Smooth muscle cell (in vitro differentiated cells): ENCODE measurements at regions not wholly inside any gene's neighbourhood (a gene's known extent, or its start where the extent isn't known, plus 50 kb on each side); places are given as distances from the start of the nearest gene placed in this dataset.

Experiments used
- DNase-seq: peaks from one replicate; lab custom pipeline; 2025; ENCODE audit not compliant: unreplicated experiment; lab: John Stamatoyannopoulos, UW
- H2AFZ ChIP-seq: fragments of 200-600 bp; sonication (generic); 2 replicates; pipeline ENCODE4 v1.6.0; 2016; ENCODE audit warnings: antibody characterized with exemption, low read depth, mild to moderate bottlenecking
- H3F3A ChIP-seq: fragments of 200-600 bp; sonication (generic); 2 replicates; pipeline ENCODE4 v1.6.0; 2017; ENCODE audit warnings: antibody characterized with exemption, low read depth
- H3K27ac ChIP-seq: fragments of 200-600 bp; sonication (generic); 2 replicates; pipeline ENCODE4 v1.5.1; 2016; ENCODE audit warnings: low read depth, mild to moderate bottlenecking
- H3K27me3 ChIP-seq: fragments of 200-600 bp; sonication (generic); 2 replicates; pipeline ENCODE4 v1.6.1; 2016; ENCODE audit warnings: low read depth, mild to moderate bottlenecking
- H3K36me3 ChIP-seq: fragments of 200-600 bp; sonication (generic); 2 replicates; pipeline ENCODE4 v1.5.1; 2016; ENCODE audit warnings: low read depth
- H3K4me1 ChIP-seq: fragments of 200-600 bp; sonication (generic); 2 replicates; pipeline ENCODE4 v1.5.1; 2016; ENCODE audit warnings: low read depth
- H3K4me2 ChIP-seq: fragments of 200-600 bp; sonication (generic); 2 replicates; pipeline ENCODE4 v1.6.0; 2016; ENCODE audit warnings: mild to moderate bottlenecking
- H3K4me3 ChIP-seq: fragments of 200-600 bp; sonication (generic); 2 replicates; pipeline ENCODE4 v1.5.1; 2016; ENCODE audit warnings: mild to moderate bottlenecking
- H3K79me2 ChIP-seq: fragments of 200-600 bp; sonication (generic); 2 replicates; pipeline ENCODE4 v1.6.0; 2016; ENCODE audit warnings: low read depth, mild to moderate bottlenecking
- H3K9ac ChIP-seq: fragments of 200-600 bp; sonication (generic); 2 replicates; pipeline ENCODE4 v1.6.0; 2016; ENCODE audit warnings: low read depth
- H3K9me3 ChIP-seq: fragments of 200-600 bp; sonication (generic); replicated peaks from 2 replicates; pipeline ENCODE4 v1.5.1; 2016; ENCODE audit warnings: low read depth
- H4K20me1 ChIP-seq: fragments of 200-600 bp; sonication (generic); 2 replicates; pipeline ENCODE4 v1.6.0; 2016; ENCODE audit warnings: low read depth
- WGBS: methylation state at CpG from one replicate; pipeline ENCODE4 v1.1.7; 2016; ENCODE audit warnings: low lambda C conversion rate; 5-methylcytosine and 5-hydroxymethylcytosine counted together
- TF ChIP-seq, protein P1 (sequence below): fragments of 200-600 bp; sonication (generic); IDR thresholded peaks from 2 replicates; pipeline ENCODE4 v1.5.1; 2017; ENCODE audit warnings: borderline replicate concordance, mild to moderate bottlenecking, antibody characterized with exemption; ENCODE audit not compliant: insufficient read depth, poor library complexity, severe bottlenecking

DNA sequence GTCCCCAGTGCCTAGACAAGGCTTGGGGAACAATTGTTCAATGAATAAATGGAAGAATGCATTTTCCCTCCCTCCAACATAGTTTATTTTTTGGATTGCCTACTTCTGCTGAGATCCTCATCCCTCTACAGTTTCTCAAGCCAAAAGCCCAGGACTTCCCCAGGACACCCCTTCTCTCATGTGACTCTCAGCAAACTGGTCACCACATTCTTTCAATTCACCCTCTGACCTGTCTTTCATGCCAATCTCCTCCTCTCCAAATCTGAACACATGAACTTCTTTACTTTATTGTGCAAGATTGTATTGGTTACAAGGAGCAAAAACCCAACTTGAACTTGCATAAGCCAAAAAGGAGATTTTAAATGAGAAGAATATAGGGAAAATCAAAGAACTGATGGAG is 103.2 kb upstream of the JUN start:
- H3K4me3 ChIP-seq, result no peak overlapping the region
- no peak overlapping the region for H3K27ac ChIP-seq
- H2AFZ ChIP-seq, result no peak overlapping the region
- no peak overlapping the region for H3K9ac ChIP-seq
- DNase-seq, result no peak
- TF ChIP-seq, protein P1, sequence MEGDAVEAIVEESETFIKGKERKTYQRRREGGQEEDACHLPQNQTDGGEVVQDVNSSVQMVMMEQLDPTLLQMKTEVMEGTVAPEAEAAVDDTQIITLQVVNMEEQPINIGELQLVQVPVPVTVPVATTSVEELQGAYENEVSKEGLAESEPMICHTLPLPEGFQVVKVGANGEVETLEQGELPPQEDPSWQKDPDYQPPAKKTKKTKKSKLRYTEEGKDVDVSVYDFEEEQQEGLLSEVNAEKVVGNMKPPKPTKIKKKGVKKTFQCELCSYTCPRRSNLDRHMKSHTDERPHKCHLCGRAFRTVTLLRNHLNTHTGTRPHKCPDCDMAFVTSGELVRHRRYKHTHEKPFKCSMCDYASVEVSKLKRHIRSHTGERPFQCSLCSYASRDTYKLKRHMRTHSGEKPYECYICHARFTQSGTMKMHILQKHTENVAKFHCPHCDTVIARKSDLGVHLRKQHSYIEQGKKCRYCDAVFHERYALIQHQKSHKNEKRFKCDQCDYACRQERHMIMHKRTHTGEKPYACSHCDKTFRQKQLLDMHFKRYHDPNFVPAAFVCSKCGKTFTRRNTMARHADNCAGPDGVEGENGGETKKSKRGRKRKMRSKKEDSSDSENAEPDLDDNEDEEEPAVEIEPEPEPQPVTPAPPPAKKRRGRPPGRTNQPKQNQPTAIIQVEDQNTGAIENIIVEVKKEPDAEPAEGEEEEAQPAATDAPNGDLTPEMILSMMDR, result no peak
- no peaks in the 10 kb centered on the region for H3K4me1 ChIP-seq
- H3F3A ChIP-seq, result no peaks in the 10 kb centered on the region
- H3K9me3 ChIP-seq, result no peaks in the 10 kb centered on the region
- H4K20me1 ChIP-seq, result no peaks in the 10 kb centered on the region
- no peak overlapping the region for H3K4me2 ChIP-seq
- no peaks in the 10 kb centered on the region for H3K36me3 ChIP-seq
- no peaks in the 10 kb centered on the region for H3K27me3 ChIP-seq
- no peaks in the 10 kb centered on the region for H3K79me2 ChIP-seq

DNA sequence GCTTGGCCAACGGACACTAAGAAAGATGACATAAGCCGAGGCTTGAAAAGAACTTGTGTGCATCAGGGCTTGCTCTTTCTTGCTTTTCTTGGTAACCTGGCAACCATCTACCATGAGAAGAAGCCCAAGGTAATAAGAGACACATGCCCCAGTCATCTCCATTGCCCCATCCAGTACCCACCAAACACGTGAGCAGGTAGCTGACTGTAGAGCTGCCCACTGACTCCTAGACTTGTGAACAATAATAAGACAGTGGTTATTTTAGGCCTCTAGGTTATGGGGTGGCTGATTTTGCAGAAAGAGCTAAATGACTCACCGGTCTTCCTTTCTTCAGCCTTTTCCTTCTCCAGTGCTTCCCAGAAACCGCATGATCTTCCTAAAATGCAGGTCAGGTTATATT is 105.0 kb upstream of the JUN start:
- Histone ChIP-seq H3K9ac (no peak overlapping the region), H4K20me1 (no peaks in the 10 kb centered on the region), H2AFZ (no peak overlapping the region), H3K79me2 (no peaks in the 10 kb centered on the region), H3K4me3 (no peak overlapping the region), H3K4me1 (no peaks in the 10 kb centered on the region), H3K27ac (no peak overlapping the region), H3K4me2 (no peak overlapping the region), H3K36me3 (no peaks in the 10 kb centered on the region), H3K27me3 (no peaks in the 10 kb centered on the region), H3K9me3 (no peaks in the 10 kb centered on the region), H3F3A (no peaks in the 10 kb centered on the region)
- 87% methylated on average over 5 of the region's 5 CpGs for WGBS
- DNase-seq, result no peak
- TF ChIP-seq, protein P1, result no peak

DNA sequence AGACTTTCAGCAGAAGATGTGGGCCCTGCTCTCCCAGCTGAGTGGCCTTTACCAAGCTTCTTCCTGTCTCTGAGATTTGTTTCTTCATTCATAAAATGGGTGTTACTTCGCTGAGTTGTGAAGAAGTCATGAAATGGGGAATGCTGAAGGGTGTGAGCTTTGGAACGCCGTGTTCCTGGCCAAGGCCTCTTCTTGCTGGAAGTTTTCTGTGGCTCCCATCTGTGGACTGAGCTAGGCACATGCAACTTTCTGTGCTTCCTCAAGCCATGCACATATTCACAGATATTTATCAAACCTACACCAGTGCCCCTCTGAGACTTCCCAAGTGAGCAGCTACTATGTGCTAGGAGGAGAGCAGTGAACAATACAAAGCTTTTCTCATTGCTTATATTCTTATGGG is 106.3 kb upstream of the JUN start:
- Histone ChIP-seq H3K9me3 (no peaks in the 10 kb centered on the region), H3K27ac (no peak overlapping the region), H3K27me3 (no peaks in the 10 kb centered on the region), H2AFZ (no peak overlapping the region), H3K9ac (no peak overlapping the region), H3K4me1 (no peaks in the 10 kb centered on the region), H3K79me2 (no peaks in the 10 kb centered on the region), H3K4me2 (no peak overlapping the region), H3K4me3 (no peak overlapping the region), H3F3A (no peaks in the 10 kb centered on the region), H4K20me1 (no peaks in the 10 kb centered on the region), H3K36me3 (no peaks in the 10 kb centered on the region)
- WGBS, result 95% methylated on average over 3 of the region's 3 CpGs
- TF ChIP-seq, protein P1, result no peak
- DNase-seq, result no peak

DNA sequence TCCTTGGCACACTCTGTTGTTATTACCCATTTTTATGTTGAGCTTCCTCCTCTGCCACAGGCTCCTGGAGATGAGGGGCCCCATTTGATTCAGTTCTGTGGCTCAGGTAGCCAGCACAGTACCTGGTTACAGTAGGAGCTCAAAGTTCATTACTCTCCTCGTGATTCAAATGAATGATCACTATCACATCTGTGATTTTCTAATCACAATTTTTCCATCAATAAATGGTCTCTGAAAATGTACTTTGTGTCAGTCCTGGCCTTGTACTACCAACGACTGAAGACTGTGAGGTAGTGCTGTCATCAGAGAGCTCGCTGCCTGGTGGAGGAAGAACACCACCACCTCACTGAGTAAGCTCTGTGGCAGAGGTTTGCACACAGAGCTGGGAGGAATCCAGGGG is 106.8 kb upstream of the JUN start:
- no peak overlapping the region for H3K27ac ChIP-seq
- no peaks in the 10 kb centered on the region for H3K27me3 ChIP-seq
- no peaks in the 10 kb centered on the region for H3K4me1 ChIP-seq
- DNase-seq, result no peak
- TF ChIP-seq, protein P1, result no peak
- no peak overlapping the region for H3K4me3 ChIP-seq
- no peak overlapping the region for H2AFZ ChIP-seq
- no peaks in the 10 kb centered on the region for H3K36me3 ChIP-seq
- no peaks in the 10 kb centered on the region for H3K79me2 ChIP-seq
- no peaks in the 10 kb centered on the region for H3K9me3 ChIP-seq
- no peaks in the 10 kb centered on the region for H4K20me1 ChIP-seq
- no peak overlapping the region for H3K4me2 ChIP-seq
- H3F3A ChIP-seq, result no peaks in the 10 kb centered on the region
- WGBS, result 93% methylated on average over 3 of the region's 3 CpGs
- no peak overlapping the region for H3K9ac ChIP-seq
